DMS53 (cell line): ENCODE measurements at regions not wholly inside any gene's neighbourhood (a gene's known extent, or its start where the extent isn't known, plus 50 kb on each side); places are given as distances from the start of the nearest gene placed in this dataset.
"Not testable (repeated sequence)": the region's sequence is repeated elsewhere in the genome, so short reads cannot be mapped to it uniquely, and the experiment has no call there.

Experiments
- DNase-seq: peaks from one replicate; lab custom pipeline; 2025; lab: John Stamatoyannopoulos, UW

GRCh38 chr12:86772696-86773095 is 516.5 kb upstream of the MGAT4C start:
- no peak for DNase-seq

- no peak for DNase-seq
Observed at GRCh38 chr12:86770871-86771270, 514.7 kb upstream of the MGAT4C start.

- no peak for DNase-seq
Observed at GRCh38 chr12:86748894-86749293, 492.7 kb upstream of the MGAT4C start.

- DNase-seq: no peak
Observed at GRCh38 chr12:86744547-86745212, 488.5 kb upstream of the MGAT4C start.

GRCh38 chr12:86743875-86744536 is 487.8 kb upstream of the MGAT4C start:
- no peak for DNase-seq

GRCh38 chr12:86741531-86741930 is 485.3 kb upstream of the MGAT4C start:
- no peak for DNase-seq

- no peak for DNase-seq
Observed at GRCh38 chr12:86735851-86736250, 479.7 kb upstream of the MGAT4C start.

GRCh38 chr12:86735072-86735471 is 478.9 kb upstream of the MGAT4C start:
- no peak for DNase-seq

GRCh38 chr12:86730233-86730632 is 474.0 kb upstream of the MGAT4C start:
- peak; percentile 68 for DNase-seq

GRCh38 chr12:86729739-86730138 is 473.5 kb upstream of the MGAT4C start:
- DNase-seq: peak; percentile 20

GRCh38 chr12:86727160-86727559 is 471.0 kb upstream of the MGAT4C start:
- DNase-seq: peak; percentile 74

- DNase-seq: no peak
Observed at GRCh38 chr12:86724716-86725115, 468.5 kb upstream of the MGAT4C start.

- no peak for DNase-seq
Observed at GRCh38 chr12:86723326-86723725, 467.1 kb upstream of the MGAT4C start.

GRCh38 chr12:86721713-86722397 is 465.7 kb upstream of the MGAT4C start:
- peak; percentile 83 for DNase-seq

GRCh38 chr12:86719381-86719780 is 463.2 kb upstream of the MGAT4C start:
- DNase-seq: no peak

- no peak for DNase-seq
Observed at GRCh38 chr12:86713121-86713520, 456.9 kb upstream of the MGAT4C start.

GRCh38 chr12:86712425-86712843 is 456.2 kb upstream of the MGAT4C start:
- DNase-seq: peak; percentile 95

- no peak for DNase-seq
Observed at GRCh38 chr12:86711731-86712130, 455.5 kb upstream of the MGAT4C start.

- no peak for DNase-seq
Observed at GRCh38 chr12:86710109-86710508, 453.9 kb upstream of the MGAT4C start.

GRCh38 chr12:86709017-86709416 is 452.8 kb upstream of the MGAT4C start:
- not testable (repeated sequence) for DNase-seq

GRCh38 chr12:86698641-86698980 is 442.4 kb upstream of the MGAT4C start:
- no peak for DNase-seq

GRCh38 chr12:86697916-86698640 is 441.9 kb upstream of the MGAT4C start:
- no peak for DNase-seq
